Activated CD4-positive, alpha-beta T cell treated with anti-CD3 and anti-CD28 coated beads, Interleukin-2, amount 50 U/mL, for 48 hours (primary cell): ENCODE measurements at regions not wholly inside any gene's neighbourhood (a gene's known extent, or its start where the extent isn't known, plus 50 kb on each side); places are given as distances from the start of the nearest gene placed in this dataset.

Experiments
- DNase-seq, 2 experiments: peaks; one replicate each; pipeline ENCODE4 v3.0.0-alpha.2; 2020

GRCh38 chr18:45274026-45274425, 341.2 kb upstream of the SLC14A2 start:
- no peak for DNase-seq

DNA sequence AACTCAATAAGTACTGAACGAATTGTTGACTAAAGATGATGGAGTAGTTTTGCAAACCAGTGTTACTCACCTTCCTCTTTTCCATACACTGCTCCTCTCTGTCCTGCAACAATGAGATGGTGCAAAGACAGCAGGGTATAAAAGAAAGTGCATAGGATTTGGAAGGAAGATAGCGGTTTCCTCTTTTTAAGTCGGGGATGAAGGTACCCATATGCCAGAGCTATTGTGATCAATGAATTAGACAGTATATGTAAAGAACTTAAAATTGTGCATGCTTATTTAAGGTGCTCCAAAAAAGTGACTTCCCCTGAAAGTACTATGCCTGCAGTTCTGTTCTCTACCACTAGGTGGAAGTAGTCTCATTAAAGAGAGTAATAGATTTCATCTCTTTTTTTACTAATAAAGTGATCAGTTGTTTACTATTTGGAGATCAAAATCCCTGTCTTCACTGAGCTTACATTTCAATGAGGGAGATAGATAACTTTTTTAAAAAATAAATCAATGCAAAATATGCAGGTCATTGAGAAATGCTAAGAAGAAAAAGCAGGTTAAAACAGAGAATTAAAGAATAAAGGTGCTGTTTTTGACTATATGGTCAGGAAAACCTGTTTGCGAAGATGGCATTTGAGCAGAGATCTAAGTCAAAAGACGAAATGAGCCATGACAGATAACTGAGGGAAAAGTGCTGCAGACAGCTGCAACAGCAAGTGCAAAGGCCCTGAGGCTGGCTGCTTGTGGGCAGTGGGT, 339.7 kb upstream of the SLC14A2 start:
- no peak for DNase-seq

GRCh38 chr18:45276878-45277277, 338.4 kb upstream of the SLC14A2 start:
- DNase-seq, result no peak

DNA sequence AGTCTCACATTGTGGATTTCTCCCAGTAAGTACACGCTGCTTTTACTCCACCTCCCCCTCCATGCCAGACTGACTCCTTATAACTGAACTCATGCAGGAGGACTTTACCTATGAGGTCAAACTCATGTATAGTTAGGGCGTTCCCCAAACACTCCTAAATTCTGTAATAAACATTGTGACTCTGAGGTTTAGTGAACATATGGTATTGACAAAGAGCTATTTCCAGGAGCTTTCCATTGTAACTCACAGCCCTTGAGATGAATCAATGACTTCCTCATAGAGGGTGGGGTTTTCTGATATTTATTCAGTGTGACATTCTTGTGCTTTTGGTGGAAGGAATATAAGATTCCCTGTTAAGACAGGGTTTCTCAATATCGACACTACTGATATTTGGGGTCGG, 337.4 kb upstream of the SLC14A2 start:
- DNase-seq, result no peak

- no peak for DNase-seq
These were observed 334.6 kb upstream of the SLC14A2 start for GRCh38 chr18:45280481-45281276.

GRCh38 chr18:45282101-45282812, 333.0 kb upstream of the SLC14A2 start:
- DNase-seq, result no peak

DNA sequence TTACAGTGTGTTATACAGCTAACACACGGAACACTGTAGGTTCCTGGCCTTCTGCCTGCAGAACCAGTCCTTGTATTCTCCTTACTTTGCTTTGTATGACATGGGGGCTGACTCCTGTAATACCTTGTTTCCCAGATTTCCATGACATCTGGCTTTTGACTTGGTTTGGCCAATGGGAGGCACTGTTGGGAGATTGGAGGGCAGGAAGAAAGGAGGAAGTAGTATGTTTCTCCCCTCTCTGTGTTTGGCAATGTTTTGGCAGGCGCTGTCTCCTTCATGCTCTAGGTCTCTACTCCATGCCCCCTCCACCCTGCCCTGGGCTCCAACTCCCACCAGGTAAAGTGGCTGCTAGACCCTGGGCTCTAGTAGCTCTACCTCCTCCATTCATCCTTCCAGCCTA, 331.1 kb upstream of the SLC14A2 start:
- no peak for DNase-seq

- no peak for DNase-seq
These were observed 330.4 kb upstream of the SLC14A2 start for GRCh38 chr18:45284851-45285250.

- no peak for DNase-seq
These were observed 330.0 kb upstream of the SLC14A2 start for GRCh38 chr18:45285251-45285650.

- DNase-seq, result no peak
These were observed 328.8 kb upstream of the SLC14A2 start for GRCh38 chr18:45286431-45286830.

- DNase-seq, result no peak
These were observed 327.7 kb upstream of the SLC14A2 start for GRCh38 chr18:45287531-45287930.

- DNase-seq, result no peak
These were observed 324.9 kb upstream of the SLC14A2 start for GRCh38 chr18:45290364-45290763.

DNA sequence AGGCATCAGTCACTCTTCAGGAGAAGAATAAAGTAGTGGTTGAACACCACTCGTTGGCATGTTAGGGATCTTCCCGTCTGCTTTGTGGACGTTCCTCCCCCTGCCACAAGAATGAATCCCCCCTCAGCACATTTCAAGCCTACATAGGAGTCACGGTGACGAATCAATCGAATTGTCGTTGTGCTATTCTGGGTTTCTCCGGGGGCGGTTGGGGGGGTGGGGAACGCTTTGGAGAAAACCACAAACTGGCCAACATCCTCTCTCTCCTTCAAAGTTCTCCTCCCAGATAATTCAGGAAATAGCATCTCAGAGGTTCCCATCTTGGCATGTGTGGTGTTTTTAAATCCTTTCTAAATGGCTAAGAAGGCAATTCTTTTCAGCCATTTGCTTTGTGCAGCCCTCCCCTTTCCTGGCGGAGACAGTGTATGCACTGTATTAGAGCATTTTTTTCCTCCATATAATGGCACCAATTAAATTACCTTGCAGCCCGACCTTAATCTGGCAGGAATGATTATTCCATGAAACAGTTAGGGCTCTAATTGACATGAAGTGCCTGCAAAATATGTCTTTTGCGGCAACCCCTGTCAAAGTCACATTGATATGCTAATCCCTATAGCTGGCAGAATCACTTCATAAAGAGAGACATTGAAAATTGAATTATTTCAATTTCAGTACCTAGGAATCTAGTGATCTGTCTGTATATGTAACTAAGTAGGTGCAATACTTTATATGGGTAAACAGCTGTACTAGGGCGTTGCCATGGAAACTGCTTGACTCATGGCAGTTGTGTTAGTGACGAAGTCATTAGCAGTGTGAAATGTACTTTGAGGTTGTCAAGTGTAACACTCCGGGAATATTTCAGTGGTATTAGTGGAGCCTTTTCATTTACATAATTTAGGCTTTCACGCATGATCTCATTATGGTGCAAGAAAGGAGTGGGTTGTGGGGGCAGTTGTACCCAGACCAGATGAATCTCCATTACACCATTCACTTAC, 323.4 kb upstream of the SLC14A2 start:
- DNase-seq, result no peak

DNA sequence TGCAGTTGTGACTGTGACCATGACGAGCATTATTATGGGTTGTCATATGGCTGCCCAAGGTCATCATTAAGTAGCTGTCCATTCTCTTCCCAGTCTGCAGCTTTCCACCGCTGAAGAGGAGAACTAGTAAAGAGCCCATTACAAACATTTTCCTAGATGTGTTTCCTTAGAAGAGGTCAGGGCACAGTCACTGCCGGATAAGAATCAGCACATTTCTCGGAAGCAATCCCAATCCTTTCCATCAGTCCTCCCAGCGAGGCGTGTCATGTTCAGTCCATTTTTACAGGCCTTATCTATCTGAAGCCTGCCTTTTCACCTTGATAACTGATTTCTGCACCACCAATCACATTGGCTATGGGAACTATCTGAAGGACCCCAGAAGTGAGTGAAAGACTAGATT, 319.9 kb upstream of the SLC14A2 start:
- DNase-seq, result no peak

DNA sequence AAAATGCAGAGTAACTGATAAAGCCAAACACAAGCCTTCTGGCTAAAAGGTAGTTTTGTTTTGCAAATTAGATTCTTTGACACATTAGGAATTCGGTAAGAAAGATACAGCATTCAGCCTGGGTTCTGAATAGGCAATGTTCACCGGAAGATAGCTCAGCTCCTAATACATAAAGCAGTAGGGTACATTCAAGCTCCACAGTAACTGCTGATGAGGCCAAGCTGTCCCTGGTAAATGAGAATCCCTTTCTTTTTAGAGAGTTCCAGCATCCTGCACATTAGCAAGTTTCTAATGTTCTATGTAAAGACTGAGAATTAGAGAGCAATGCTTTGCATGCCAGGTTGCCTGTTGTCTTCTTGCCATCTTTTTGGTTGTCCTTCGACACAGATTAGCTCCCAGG, 316.3 kb upstream of the SLC14A2 start:
- no peak for DNase-seq

DNA sequence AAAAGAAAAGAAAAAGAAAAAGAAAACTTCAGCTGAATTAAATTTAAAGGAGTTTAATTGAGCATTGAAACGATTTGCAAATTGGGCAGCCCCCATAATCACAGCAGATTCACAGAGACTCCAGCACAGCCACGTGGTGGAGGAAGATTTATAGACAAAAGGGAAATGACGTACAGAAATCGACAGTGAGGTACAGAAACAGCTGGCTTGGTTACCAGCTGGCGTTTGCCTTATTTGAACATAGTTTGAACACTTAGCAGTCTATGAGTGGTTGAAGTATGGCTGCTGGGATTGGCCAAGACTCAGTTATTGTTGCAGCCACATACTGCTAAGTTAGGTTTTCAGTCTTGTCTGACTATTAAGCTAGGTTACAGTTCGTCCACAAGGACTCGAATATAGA, 312.2 kb upstream of the SLC14A2 start:
- no peak for DNase-seq

DNA sequence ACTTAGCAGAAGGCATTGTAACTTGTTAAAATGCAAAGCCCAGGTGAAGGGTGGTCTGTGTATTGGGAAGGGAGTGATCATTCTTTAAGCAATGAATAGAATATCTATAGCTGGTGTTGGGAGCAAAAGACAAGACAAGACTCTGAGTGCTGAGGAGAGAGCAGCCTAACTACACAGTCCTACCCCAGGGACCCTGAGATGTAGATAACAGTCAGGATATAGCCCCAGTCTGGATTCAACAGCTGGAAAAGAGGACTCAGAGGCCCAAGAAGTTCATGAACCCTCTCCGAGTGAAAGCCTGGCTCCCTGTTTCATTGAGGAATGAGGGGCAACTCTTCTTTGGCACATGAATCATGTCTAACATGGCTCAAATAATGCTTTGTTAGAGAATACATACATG, 310.7 kb upstream of the SLC14A2 start:
- no peak for DNase-seq

GRCh38 chr18:45312555-45313126, 302.6 kb upstream of the SLC14A2 start:
- DNase-seq, result no peak

DNA sequence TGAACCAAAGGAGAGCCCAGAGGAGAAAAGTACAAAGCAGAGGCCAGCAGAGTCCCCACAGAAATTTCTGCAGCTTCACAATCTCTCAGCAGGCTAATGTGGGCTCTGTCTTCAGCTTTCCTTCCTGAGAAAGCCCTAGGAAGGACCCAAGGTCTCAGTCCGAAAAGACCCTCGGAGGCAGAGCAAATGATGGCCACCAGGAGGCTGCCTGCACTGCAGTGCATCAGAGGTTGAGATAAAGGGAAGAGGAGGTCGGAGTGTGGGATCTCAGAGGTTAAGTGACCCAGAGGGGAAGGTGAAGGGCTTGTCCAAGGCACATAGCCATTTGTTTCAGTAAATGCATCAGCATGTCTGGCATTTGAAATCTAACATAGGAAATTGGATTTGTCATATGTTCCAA, 299.1 kb upstream of the SLC14A2 start:
- no peak for DNase-seq

DNA sequence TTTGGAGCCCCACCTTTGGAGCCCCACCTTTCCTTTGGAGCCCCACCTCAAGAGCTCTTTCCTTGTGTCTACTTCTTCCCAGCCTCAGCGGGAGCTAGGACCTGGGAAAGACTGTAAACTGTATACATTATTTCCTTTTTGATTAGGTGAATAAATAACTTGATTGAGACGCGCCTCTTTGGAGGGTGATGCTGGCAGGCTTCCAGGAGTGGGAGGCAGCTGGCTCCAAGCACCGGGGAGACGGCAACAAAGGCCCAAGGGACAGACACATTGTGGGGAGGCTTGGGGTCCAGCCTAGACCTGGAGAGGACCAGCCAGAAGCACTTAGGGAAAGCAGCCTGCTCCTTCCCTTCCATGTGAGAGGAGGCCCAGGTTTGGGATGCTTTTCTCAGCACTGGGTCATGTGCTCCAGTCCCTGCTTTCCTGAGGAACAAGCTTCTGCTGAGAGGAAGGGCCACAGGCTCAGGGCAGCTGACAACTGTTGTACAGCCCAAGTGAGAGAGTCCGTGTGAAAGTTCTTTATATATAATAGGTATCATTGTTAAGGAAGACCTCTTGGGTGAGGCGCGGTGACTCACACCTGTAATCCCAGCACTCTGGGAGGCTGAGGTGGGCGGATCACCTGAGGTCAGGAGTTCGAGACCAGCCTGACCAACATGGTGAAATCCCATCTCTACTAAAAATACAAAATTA, 297.2 kb upstream of the SLC14A2 start:
- no peak for DNase-seq

GRCh38 chr18:45320724-45321123, 294.6 kb upstream of the SLC14A2 start:
- no peak for DNase-seq

- no peak for DNase-seq
These were observed 293.8 kb upstream of the SLC14A2 start for GRCh38 chr18:45321520-45321919.
